K562 (cell line): ENCODE measurements at regions not wholly inside any gene's neighbourhood (a gene's known extent, or its start where the extent isn't known, plus 50 kb on each side); places are given as distances from the start of the nearest gene placed in this dataset.

Source experiments
- BRD4 ChIP-seq: fragments of 200-600 bp; sonication (generic); IDR thresholded peaks from 2 replicates; pipeline ENCODE4 v1.6.1; 2017; ENCODE audit warnings: inconsistent platforms
- CTCF ChIP-seq, 3 experiments: IDR thresholded peaks in 2 of 3; conservative IDR thresholded peaks in 1 of 3; 2 replicates each; pipeline ENCODE4 v1.5.1; 2011 to 2012; ENCODE audit warnings: low read length in 3 of 3, mild to moderate bottlenecking in 3 of 3, control low read depth in 2 of 3, improper control_type of control experiment in 1 of 3, inconsistent platforms in 1 of 3, low read depth in 1 of 3, mixed read lengths in 1 of 3, moderate library complexity in 1 of 3; ENCODE audit not compliant: insufficient read depth in 2 of 3
- EZH2 ChIP-seq: IDR thresholded peaks from 2 replicates; pipeline ENCODE4 v1.6.1; 2012; ENCODE audit warnings: low read depth, mild to moderate bottlenecking, inconsistent platforms, low read length, borderline replicate concordance
- FOXA1 ChIP-seq: fragments of 450-650 bp; IDR thresholded peaks from 2 replicates; pipeline ENCODE4 v1.6.1; 2016; ENCODE audit warnings: mild to moderate bottlenecking, borderline replicate concordance
- POLR2A ChIP-seq: fragments of 450-650 bp; conservative IDR thresholded peaks from 2 replicates; pipeline ENCODE4 v1.6.1; 2016
- PRDM10 ChIP-seq: fragments of 450-650 bp; IDR thresholded peaks from 2 replicates; pipeline ENCODE4 v1.6.1; 2018; ENCODE audit not compliant: partially characterized antibody
- RAD21 ChIP-seq, 2 experiments: fragments of 250-450 bp in 1 of 2; fragments of 450-650 bp in 1 of 2; sonication (Bioruptor Pico) in 1 of 2; formaldehyde crosslinking in 1 of 2; IDR thresholded peaks in 1 of 2; conservative IDR thresholded peaks in 1 of 2; 2 replicates each; pipeline versions ENCODE4 v1.4.0 to v1.8.0; 2020 to 2022; ENCODE audit warnings: mild to moderate bottlenecking in 2 of 2, moderate library complexity in 1 of 2
- RBFOX2 ChIP-seq: fragments of 200-400 bp; formaldehyde crosslinking; IDR thresholded peaks from 2 replicates; pipeline ENCODE4 v1.6.1; 2017; ENCODE audit warnings: low read depth, mild to moderate bottlenecking, low read length, moderate library complexity
- REST ChIP-seq, 2 experiments: fragments of 450-650 bp; formaldehyde crosslinking in 1 of 2; IDR thresholded peaks; 2 replicates each; pipeline versions ENCODE4 v1.4.0 to v1.6.1; 2014 to 2020; ENCODE audit warnings: mild to moderate bottlenecking in 2 of 2, borderline replicate concordance in 1 of 2, low read depth in 1 of 2
- RFX5 ChIP-seq: IDR thresholded peaks from 2 replicates; pipeline ENCODE4 v1.6.1; 2011; ENCODE audit warnings: low read depth, mild to moderate bottlenecking, improper control_type of control experiment, low read length
- ZBTB43 ChIP-seq: sonication (generic); formaldehyde crosslinking; IDR thresholded peaks from 2 replicates; pipeline ENCODE4 v1.8.0; 2023; ENCODE audit warnings: mild to moderate bottlenecking, missing genetic modification reagents
- ZC3H11A ChIP-seq: IDR thresholded peaks from 2 replicates; pipeline ENCODE4 v1.6.1; 2012; ENCODE audit warnings: low read depth, low read length, improper control_type of control experiment
- ZNF384 ChIP-seq: IDR thresholded peaks from 2 replicates; pipeline ENCODE4 v1.6.1; 2012; ENCODE audit warnings: low read depth, low read length, improper control_type of control experiment
- ZNF79 ChIP-seq: fragments of 250-450 bp; sonication (Bioruptor Pico); IDR thresholded peaks from 2 replicates; pipeline ENCODE4 v1.4.0; 2020; ENCODE audit warnings: low read depth, mild to moderate bottlenecking, moderate library complexity

- TF ChIP-seq RFX5 = no peak
- TF ChIP-seq FOXA1 = no peak
- no peak for TF ChIP-seq PRDM10
- no peak for TF ChIP-seq REST (IDR thresholded peaks at IDR 0.05; ENCODE audit: borderline replicate concordance)
- no peak for TF ChIP-seq REST (CRISPR knock-in tag; IDR thresholded peaks at IDR 0.05; ENCODE audit: low read depth)
- TF ChIP-seq ZNF384 = no peak
- no peak for TF ChIP-seq CTCF (IDR thresholded peaks at IDR 0.05 in 2 of 3, conservative IDR thresholded peaks at IDR 0.05 in 1 of 3; ENCODE audit: insufficient read depth in 2 of 3, low read depth in 1 of 3, low read length in 3 of 3)
- TF ChIP-seq ZNF79 = no peak
- no peak for TF ChIP-seq ZBTB43 (CRISPR knock-in tag)
- no peak for TF ChIP-seq RAD21 (CRISPR knock-in tag; conservative IDR thresholded peaks at IDR 0.05 in 1 of 2, IDR thresholded peaks at IDR 0.05 in 1 of 2)
- no peak for TF ChIP-seq EZH2
- no peak for TF ChIP-seq ZC3H11A
- no peak for TF ChIP-seq BRD4
- TF ChIP-seq RBFOX2 = no peak
- TF ChIP-seq POLR2A = no peak
Observed at GRCh38 chr1:61520401-61520800, 204.5 kb downstream of the TM2D1 start.
